ENCODE measurements at regions not wholly inside any gene's neighbourhood (a gene's known extent, or its start where the extent isn't known, plus 50 kb on each side); places are given as distances from the start of the nearest gene placed in this dataset.

DNA sequence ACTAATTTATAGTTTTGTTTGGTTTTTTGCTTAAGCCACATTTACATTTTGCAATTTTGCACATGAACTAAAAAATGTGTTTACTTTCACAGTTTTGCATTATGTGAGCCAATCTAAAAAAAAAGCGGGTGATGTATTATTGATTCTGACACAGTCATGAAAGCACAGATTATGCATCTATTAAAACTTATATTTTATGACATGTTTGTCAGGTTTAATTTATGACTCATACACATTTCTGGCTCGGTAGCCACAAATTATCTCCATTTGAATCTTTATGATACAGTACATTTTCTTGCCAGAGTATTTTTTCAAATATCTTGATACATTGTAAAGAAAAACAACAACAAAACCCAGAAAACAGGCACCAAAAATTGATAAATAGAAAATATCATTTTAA lies 280.4 kb upstream of the GRIP1 start:
- TF ChIP-seq EZH2 (IDR thresholded peaks at IDR 0.05) = no peak
- TF ChIP-seq POLR2AphosphoS5 (IDR thresholded peaks at IDR 0.05; ENCODE audit: borderline replicate concordance, low read depth, low read length) = no peak

Data from SK-N-MC (cell line).